Stimulated activated CD4-positive, alpha-beta T cell treated with anti-CD3 and anti-CD28 coated beads, Interleukin-1b, Interleukin-23, amount 100 ng/mL, for 4 hours (primary cell): ENCODE measurements at regions not wholly inside any gene's neighbourhood (a gene's known extent, or its start where the extent isn't known, plus 50 kb on each side); places are given as distances from the start of the nearest gene placed in this dataset.

ENCODE experiments used
- DNase-seq, 2 donors: peaks; one replicate each; pipeline ENCODE4 v3.0.0-alpha.2; 2020; ENCODE audit warnings: low read depth in 2 of 2

DNA sequence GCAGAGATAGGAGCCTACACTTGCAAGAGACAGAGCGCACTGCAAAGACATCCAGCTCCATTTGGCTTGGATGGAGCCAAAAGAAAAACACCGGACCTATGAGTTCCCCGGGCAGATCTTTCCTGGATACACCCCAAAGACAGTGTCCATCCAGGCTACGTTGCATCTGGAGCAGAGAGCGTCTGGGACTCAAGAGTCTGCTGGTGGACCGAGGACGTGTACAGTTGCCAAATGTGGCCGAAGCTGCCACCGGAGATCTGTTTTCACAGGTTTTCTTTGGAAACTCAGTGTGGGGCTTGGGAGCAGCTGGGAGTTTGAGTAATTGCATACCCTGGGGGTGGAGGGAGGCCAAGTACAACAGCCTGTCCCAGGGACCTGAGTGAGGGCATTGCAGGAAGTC lies 192.3 kb upstream of the OSR1 start:
- no peak for DNase-seq

DNA sequence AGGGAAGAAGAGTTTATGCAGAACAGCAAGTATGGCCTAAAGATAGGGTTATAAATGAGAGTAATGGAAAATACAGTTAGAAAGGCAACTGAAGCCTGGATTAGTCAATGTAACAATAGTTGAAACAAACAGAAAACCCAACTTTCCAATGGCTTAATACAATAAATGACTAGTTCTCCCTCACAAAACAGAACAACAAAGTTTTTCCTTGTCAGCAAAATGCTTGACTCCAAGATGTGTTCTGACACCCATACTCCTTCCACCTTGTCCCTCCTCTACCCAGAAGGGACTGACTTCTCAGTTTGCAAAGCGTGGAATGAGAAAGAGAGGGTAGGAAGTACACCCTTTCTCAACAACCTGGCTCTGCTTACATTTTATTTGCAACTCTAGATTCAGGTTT lies 191.4 kb upstream of the OSR1 start:
- DNase-seq = no peak

DNA sequence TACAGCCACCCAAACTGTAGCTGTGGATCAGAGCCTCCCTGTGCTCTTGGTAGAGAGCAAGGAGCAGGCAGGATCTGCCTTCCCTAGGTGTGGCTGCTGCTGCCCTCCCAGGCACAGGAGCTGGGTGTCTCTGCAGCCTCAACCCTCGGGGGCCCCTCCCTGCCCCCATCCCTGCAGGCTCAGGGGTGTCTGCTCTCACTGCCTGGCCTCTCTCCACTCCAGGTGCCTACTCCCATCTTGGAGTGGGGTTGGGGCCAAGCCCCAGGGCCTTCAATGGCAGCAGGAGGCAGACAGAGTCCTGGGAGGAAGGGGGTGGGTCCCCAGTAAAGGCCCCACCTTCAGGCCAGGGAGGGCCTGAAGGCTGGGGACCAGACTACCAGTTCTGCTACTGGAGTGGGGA lies 189.7 kb upstream of the OSR1 start:
- DNase-seq = no peak

DNA sequence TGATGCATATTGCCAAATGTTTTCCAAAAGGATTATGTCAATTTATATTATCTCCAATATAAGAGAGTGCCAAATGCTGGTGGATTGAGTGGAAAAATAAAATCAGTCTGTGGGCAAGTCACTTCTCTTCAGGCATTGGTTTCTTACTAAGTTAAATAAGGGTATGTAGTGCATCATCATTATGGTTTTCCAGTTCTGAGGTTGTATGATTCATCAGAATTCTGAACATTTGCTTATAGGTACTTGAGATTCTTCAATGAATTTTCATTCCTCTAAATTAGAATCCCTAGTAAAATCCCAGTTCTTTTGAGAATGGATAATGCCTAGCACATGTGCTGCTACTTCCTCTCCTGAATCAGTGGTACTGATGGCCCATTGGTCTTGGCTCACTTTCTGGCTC lies 188.9 kb upstream of the OSR1 start:
- DNase-seq = no peak

DNA sequence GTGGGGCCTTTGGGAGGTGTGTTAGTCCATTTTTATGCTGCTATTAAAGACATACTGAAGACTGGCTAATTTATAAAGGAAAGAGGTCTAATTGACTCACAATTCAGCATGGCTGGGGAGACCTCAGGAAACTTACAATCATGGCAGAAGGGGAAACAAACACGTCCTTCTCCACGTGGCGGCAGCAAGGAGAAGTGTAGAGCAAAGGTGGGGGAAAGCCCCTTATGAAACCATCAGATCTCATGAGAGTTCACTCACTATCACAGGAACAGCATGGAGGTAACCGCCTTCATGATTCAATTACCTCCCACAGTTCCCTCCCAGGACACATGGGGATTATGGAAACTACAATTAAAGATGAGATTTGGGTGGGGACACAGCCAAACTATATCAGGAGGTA lies 187.1 kb upstream of the OSR1 start:
- no peak for DNase-seq

DNA sequence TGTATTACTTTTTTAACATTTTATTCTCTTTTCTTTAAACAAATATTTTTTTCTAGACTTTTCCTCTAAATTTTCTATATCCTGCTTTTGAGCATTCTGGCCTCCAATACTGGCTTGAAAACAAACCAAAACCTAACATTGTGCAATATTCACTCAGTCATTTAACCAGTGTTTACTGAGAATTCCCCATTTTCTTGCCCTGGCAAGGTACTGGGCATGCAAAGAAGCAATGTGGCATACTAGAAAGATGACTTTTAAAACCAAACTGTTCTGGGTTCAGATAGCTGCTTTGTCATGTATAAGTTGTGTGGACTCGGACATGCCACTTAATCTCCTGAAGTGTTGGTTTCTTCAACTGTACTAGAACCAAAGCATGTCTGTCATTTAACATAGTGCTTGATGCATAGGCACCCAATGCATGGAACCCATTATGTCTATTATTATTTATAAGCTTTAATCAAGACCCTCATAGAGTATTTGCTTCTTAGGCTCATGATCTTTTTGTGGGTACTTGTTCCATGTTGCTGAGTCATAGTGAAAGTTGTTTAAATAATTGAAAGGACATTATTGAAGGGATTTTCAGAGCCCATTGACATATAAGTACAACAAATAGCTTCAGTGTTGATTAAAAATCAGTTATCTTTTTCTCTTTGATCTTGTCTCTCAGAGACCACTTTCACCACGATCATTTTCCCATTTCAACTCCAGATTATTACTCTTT lies 185.4 kb upstream of the OSR1 start:
- no peak for DNase-seq

DNA sequence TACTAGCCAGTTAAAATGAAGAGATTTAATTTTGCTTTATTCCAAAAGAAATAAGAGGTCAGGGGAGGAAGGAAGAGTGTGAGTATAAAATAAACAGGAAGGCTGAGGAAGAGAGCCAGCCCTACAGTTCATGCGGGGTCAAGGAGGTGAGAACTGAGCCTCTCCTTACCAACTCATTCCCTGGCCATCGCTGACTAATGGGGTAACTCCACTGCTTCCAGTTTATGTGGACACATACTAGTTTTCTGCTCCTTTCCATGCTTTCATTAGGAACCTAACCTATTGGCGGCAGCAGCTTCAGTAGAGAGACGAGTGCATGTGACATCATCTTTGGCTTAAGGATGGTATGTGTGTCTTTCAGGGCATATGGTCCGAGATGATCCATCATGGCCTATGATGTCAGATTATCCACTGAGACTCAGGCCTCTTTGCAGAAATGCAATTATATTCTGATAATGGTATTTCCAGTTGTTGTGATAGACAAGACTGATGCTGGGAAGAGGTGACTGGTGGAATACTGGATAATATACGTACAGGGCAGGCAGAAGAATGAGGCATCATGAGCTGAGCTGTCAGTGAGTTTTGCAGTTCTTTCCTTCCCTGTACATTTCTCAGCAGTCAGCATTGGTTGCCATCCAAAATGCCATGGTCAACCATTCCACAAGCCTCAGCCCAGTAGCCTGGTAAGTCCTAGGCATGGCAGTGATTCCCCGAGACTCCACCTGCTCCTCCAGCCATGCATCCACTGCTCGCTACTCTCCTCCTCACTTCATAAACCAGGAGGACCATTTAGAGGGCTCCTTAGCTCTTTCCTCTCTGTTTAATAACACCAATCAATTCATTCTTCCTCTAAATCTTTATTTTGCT lies 184.6 kb upstream of the OSR1 start:
- no peak for DNase-seq

DNA sequence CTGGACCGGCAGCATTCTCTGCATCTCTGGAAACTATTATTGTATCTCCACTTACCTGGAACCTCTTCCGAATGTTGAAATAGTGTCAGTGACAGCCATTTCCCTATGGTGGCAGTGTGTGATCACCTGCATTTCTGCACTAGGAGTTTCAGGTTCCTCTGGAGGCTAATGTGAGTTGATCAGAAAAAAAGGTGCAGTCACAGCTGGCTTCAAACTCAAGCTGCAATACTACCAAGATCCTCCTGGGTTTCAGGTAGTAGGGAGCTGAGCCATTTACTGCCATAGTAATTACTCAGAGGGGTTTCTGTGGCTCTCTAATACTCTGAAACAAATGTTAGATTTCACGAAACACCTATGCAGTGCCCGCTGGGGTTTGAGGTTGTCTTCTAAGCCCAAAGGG lies 183.5 kb upstream of the OSR1 start:
- no peak for DNase-seq

DNA sequence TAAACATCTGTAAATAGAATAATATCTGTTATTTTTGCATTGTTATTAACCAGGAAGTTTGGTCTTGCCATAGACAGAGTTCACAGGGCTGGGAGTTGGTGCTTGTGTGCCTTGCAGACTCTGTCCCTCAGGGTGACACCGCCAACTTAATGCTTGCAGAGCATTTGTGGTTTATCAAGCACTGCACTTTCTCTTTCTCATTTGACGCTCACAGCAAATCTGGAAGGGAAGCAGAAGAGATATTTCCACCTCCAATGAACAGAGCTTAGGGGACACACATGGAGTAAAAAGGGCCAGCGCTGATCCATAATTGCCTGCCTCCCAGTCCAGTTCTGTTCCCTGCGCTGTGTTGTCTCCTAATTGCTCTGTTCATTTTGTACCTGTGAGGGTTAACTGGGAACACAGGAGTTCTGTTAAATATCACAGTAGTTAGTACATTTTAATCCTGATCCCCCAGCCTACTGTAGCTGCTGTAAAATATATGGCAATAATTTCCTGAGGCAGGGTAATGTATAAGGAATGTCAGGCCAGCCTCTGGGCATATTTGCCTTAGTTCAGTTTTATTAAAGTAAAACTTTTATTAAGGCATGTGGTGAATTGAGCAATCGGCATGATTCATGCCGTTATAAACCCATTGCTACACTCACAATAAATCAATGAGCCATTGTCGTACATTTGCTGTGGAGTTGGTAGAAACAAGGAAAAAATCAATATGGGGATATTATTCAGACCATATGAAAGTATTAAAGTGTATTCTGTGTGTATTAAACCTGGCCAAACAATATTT lies 182.5 kb upstream of the OSR1 start:
- no peak for DNase-seq

DNA sequence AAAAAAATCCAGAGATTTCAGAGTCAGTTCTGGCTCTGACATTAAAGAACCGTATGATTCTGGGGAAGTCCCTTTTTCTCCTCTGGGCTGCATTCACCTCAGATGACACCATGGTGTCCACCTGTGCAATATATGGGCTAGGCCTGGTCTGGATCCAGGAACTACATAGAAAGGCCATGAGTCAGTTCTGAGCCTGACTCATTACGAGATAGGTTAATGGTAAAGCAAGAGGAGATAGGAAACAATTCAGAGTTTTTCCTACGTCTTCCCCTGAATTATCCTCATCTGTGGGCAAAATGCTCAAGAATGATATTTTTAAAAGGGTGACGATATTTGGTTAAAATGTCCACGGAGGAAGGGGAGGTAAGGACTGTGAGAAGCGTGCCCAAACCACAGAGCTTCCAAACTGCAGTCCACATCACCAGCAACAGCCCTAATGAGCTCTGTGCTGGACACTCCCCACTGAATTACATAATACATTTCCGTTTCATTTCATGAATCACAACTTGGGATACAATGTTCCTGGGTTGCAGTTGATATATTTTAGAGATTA lies 180.1 kb upstream of the OSR1 start:
- no peak for DNase-seq

DNA sequence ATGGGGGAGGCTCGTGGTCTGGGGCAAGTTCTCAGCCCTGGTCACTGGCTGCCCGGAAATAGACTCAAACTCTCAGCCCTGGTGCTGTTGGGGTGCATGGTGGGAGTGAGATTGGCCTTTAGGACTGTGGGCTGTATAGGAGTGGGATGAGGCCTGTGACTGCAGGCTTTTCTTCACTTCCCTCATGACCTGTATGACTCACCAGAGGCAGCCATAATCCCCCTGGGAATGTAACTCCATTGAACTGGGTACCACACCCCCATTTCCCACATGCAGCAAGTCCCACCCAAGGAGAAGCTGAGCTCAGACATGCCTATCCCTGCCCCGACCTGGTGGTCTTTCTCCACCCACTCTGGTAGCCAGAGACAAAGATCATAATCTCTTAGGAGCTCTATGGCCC lies 177.7 kb upstream of the OSR1 start:
- no peak for DNase-seq

DNA sequence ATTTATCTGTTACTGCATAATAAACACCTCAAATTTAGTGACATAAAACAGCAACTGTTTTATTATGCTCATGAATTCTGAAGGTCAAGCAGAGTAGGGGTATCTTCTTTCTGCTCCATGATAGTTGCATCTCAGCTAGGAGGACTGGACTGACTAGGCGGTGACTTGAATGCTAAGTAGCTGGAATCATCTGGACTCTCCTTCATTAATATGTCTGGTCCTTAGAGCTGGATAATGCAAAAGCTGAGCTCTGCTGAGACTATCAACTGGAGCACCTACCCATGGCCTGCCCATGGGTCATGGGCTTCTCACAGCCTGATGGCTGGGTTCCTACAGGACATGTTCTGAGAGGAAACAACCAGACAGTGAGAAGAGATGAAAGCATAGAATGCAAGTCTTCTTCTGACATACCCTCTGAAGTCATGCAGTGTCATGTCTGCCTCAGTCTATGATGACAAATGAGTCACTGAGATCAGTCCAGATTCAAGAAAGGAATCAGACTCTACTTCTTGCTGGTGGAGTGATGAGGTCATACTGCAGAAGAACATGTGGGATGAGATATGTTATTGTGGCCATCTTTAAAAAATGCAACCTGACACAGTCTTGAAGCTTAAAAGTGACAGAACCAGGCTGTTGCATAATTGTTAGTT lies 174.2 kb upstream of the OSR1 start:
- no peak for DNase-seq

DNA sequence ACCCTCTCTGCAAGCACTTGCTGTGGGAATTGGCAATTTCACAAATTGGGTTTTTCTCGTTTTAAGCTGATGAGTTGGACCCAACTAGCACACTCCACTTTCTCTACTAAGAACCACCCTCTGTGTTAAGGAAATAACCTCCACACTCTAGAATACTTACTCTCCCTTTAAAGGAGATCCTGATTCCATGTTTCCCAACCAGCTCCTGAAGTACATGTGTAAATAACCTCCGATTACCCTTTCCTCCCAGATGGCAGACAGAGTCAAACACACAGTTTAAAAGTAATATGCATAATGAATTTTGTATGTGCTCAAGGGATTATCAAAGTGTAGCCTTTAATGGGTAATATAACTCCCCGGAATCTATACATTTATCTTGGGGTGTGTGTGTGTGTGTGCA lies 171.3 kb upstream of the OSR1 start:
- DNase-seq = no peak

DNA sequence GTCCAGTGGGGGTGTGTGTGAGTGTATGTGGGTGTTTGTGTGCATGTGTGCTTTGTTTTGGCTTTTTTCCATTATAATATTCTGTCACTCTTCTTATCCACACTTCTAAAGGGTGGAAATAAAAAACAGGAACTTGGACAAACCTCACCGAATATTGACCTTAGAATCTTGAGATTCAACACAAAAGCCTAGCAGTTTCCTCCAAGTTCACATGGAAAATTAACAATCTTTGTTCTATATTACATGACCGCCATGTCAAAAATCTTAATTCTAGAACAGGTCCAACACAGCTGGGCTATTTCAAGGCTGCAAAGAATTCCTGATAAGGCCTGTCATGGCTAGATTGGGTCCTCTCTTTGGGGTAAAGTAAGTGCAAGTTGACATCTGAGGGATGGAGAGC lies 169.3 kb upstream of the OSR1 start:
- DNase-seq = no peak

DNA sequence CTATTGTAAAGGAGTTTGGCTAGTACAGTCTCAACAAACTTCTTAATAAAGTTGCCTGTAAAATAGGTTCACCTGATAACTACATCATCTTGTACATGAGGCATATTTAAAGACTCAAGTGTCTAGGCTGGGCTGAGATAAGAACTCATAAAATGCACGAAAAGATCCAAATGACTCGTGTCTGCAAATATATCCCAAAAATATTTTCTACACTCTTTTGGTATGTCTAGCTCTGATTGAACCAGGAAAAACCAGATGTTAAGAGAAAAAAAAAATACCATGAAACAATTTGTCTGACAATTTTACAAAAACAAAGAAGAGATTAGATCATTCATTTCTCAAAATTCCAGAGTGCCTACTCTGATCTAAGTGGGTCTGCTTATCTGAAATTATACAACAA lies 166.9 kb upstream of the OSR1 start:
- DNase-seq = no peak

DNA sequence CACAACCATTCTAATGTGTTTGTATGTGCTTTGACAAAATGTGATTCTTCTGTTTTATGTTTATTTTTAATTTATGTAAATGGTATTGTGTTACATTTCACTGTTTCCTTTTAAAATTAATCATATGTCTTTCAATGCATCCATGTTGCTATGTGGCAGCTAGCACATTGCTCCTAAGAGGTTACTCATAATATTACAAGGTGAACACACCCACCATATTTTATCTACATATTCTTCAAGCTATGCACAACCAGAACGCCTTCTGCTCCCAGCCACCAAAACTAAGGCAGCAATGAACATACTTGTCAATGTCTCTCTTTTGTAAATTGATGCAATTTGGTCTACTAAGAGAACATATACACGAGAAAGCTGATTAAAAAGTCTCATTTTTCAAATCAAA lies 160.6 kb upstream of the OSR1 start:
- no peak for DNase-seq

DNA sequence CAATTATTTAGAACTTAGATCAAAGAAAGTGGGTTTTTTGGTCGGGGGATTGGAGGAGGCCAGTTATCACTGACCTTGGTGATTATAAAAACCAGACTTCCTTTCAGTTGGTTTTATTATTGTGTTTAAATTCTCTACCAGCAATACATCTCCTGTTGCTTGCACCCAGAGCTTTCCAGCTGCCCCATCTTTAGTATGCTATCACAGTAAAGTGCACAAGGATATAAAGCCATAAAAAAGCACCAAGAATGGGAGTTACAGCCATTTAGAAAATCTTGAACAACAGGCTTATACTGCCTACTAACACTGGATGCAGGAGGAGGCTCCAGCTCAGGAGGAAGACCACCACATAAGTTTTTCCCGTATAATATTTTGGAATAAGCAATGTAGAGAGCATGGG lies 148.7 kb upstream of the OSR1 start:
- DNase-seq = no peak

DNA sequence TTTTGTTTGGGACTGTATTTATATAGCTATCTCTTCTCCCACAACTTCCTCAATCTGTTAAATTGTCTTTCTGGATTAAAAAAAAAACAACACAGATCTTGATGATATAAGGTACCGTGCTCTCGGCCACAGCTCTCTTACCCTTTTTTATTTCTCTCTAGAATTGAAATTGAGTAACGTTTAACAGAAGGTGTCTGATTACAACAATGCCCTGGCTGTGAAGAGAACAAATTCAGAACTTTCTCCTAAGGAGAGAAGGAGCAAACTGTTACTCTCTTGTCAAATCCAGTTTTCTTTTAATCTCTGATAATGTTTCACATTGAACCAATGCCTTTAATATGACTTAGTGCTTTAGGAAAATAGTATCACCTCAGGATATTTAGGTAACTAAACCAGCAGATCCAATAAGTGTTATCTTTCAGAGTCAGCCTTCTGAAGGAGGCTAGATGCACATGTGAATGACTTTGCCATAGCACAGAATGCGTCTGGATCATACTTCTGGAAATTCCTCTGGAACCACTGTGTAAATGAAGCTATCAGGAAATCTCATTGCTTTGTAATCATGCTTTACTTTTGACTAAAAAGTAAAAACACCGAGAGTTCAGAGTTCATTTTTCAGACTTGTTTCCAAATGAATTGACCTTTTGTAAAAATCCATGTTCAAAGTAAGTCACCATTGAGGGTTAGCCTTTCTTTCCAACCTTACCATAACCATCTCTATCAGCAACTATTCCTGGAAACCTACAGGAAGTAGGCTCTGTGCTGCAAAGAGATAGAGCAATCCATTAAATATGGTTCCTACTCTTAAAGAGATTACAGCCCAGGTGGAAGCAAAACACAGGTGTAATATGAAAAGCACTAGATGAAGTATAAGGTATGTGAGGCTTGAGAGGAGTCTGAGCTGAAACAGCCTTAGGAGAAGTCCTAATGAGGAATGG lies 147.0 kb upstream of the OSR1 start:
- no peak for DNase-seq

DNA sequence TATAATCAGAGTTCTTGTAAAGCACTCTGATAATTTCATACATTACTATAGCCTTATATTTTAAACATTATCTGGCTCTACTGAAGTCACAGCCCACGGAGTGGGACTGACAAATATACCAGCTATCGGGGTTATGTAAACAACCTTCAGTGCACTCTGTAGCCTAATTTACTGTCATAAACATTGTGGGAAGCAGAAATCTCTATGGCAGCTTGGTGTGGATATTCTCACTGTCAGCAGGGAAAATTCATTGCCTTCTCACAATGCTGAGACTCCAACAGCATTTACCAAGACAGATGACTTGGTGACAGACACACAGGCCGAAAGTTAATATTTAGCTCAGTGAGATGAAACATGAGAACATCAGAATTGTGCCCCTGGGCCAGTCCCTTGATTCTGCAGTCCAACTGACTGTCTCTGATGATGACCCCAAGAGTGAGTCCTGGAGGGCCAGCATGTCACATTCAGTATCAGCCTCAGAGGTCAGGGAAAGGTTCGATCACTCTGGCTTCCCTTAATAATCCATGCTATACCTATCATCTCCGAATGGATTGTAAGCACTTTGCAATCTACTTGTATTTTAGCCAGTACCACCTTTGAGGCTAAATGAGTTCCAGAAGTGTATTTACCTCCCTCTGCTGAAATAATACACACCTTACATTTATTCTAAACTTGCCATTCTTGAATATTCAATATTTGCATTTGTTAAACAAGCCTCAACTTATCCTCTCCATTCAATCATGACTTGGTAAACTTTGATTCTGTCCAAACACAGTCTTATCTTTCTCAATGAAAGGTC lies 146.2 kb upstream of the OSR1 start:
- no peak for DNase-seq

DNA sequence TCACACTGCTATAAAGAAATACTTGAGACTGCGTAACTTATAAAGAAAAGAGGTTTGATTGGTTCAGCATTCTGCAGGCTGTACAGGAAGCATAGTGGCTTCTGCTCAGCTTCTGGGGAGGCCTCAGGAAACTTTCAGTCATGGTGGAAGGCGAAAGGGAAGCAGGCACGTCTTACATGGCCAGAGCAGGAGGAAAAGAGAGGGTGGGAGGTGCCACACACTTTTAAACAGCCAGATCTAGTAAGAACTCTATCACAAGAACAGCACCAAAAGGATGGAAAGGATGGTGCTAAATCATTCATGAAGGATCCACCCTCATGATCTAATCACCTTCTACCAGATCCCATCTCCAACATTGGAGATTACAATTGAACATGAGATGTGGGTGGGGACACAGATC lies 145.5 kb upstream of the OSR1 start:
- DNase-seq = no peak
